Fibroblast of lung (primary cell): ENCODE measurements at regions not wholly inside any gene's neighbourhood (a gene's known extent, or its start where the extent isn't known, plus 50 kb on each side); places are given as distances from the start of the nearest gene placed in this dataset.
A peak's percentile ranks its signal among the peaks of the same experiment; 100 is the strongest.

Source experiments
- DNase-seq, 2 donors: peaks; one replicate each; pipeline versions ENCODE4 v3.0.0 to v3.0.0-alpha.2; 2010; ENCODE audit warnings: low read depth in 2 of 2
- H2AFZ ChIP-seq: 2 replicates; pipeline ENCODE4 v1.5.1; 2012; ENCODE audit warnings: low read length, control low read depth, inconsistent platforms
- H3K27ac ChIP-seq: 2 replicates; pipeline ENCODE4 v1.5.1; 2011; ENCODE audit warnings: low read length, control low read depth; ENCODE audit not compliant: insufficient read depth
- H3K27me3 ChIP-seq: 2 replicates; pipeline ENCODE4 v1.5.1; 2011; ENCODE audit warnings: mild to moderate bottlenecking, low read length; ENCODE audit not compliant: control insufficient read depth, insufficient read depth
- H3K36me3 ChIP-seq: 2 replicates; pipeline ENCODE4 v1.5.1; 2011; ENCODE audit warnings: low read length; ENCODE audit not compliant: control insufficient read depth, insufficient read depth
- H3K4me1 ChIP-seq: 2 replicates; pipeline ENCODE4 v1.5.1; 2011; ENCODE audit warnings: low read length; ENCODE audit not compliant: control insufficient read depth, insufficient read depth; ENCODE audit errors: extremely low read depth
- H3K4me2 ChIP-seq: 2 replicates; pipeline ENCODE4 v1.5.1; 2011; ENCODE audit warnings: low read length, control low read depth; ENCODE audit not compliant: insufficient read depth; ENCODE audit errors: extremely low read depth
- H3K4me3 ChIP-seq, 4 experiments: fragments of 200-600 bp in 1 of 4; sonication (generic) in 1 of 4; replicated peaks in 1 of 4; 2 replicates each; pipeline ENCODE4 v1.5.1; 2011 to 2016; ENCODE audit warnings: low read length in 4 of 4, low read depth in 3 of 4, mild to moderate bottlenecking in 3 of 4, control low read depth in 2 of 4, inconsistent platforms in 1 of 4, mixed read lengths in 1 of 4; ENCODE audit not compliant: insufficient read depth in 1 of 4; ENCODE audit errors: control extremely low read depth in 1 of 4
- H3K79me2 ChIP-seq: 2 replicates; pipeline ENCODE4 v1.5.1; 2012; ENCODE audit warnings: mild to moderate bottlenecking, low read length, inconsistent platforms; ENCODE audit not compliant: control insufficient read depth, insufficient read depth
- H3K9ac ChIP-seq: 2 replicates; pipeline ENCODE4 v1.5.1; 2011; ENCODE audit warnings: mild to moderate bottlenecking, low read length, control low read depth; ENCODE audit not compliant: insufficient read depth
- H3K9me3 ChIP-seq: 2 replicates; pipeline ENCODE4 v1.5.1; 2012; ENCODE audit warnings: low read depth, low read length; ENCODE audit not compliant: control insufficient read depth, insufficient read depth
- H4K20me1 ChIP-seq: 2 replicates; pipeline ENCODE4 v1.5.1; 2011; ENCODE audit warnings: low read length; ENCODE audit not compliant: control insufficient read depth, insufficient read depth; ENCODE audit errors: extremely low read depth
- EZH2 ChIP-seq: IDR thresholded peaks from 2 replicates; pipeline ENCODE4 v1.5.1; 2012; ENCODE audit warnings: low read length, control low read depth, mild to moderate bottlenecking; ENCODE audit errors: missing control alignments
- TF ChIP-seq, protein P1 (sequence below), 2 donors: IDR thresholded peaks in 1 of 2; conservative IDR thresholded peaks in 1 of 2; 1 replicate in 1 of 2; 2 replicates in 1 of 2; pipeline ENCODE4 v1.5.1; 2011 to 2012; ENCODE audit warnings: low read length in 2 of 2, control low read depth in 1 of 2, inconsistent platforms in 1 of 2, low read depth in 1 of 2, mild to moderate bottlenecking in 1 of 2

DNA sequence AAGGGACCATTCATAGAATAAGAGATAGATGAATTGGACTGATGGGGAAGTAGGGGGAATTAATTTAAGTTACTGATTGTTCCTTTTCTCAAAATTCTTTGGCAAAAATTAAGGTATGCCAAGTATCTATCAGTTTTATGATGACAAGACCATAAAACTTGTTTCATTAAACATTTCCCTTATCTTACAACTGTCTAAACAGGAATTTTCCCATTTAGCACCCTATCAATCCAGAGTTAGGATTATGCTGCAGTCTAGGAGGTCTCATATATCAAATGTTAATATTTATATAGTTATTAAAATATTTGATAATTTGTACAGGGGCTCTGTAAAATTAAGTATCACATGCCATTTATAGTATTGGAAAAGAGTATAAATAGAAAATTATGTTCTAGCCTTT, 51.5 kb upstream of the ARID1B start:
- Histone ChIP-seq H3K4me2 (no peak overlapping the region), H3K79me2 (no peaks in the 10 kb centered on the region), H3K27ac (no peak overlapping the region), H3K4me3 (no peak overlapping the region), H3K36me3 (no peaks in the 10 kb centered on the region), H3K27me3 (no peaks in the 10 kb centered on the region), H3K9ac (no peak overlapping the region), H3K4me1 (peaks cover 2% of the 10 kb centered on the region), H2AFZ (no peak overlapping the region), H3K9me3 (no peaks in the 10 kb centered on the region), H4K20me1 (no peaks in the 10 kb centered on the region)
- TF ChIP-seq EZH2: no peak
- TF ChIP-seq, protein P1, sequence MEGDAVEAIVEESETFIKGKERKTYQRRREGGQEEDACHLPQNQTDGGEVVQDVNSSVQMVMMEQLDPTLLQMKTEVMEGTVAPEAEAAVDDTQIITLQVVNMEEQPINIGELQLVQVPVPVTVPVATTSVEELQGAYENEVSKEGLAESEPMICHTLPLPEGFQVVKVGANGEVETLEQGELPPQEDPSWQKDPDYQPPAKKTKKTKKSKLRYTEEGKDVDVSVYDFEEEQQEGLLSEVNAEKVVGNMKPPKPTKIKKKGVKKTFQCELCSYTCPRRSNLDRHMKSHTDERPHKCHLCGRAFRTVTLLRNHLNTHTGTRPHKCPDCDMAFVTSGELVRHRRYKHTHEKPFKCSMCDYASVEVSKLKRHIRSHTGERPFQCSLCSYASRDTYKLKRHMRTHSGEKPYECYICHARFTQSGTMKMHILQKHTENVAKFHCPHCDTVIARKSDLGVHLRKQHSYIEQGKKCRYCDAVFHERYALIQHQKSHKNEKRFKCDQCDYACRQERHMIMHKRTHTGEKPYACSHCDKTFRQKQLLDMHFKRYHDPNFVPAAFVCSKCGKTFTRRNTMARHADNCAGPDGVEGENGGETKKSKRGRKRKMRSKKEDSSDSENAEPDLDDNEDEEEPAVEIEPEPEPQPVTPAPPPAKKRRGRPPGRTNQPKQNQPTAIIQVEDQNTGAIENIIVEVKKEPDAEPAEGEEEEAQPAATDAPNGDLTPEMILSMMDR (conservative IDR thresholded peaks at IDR 0.05 in 1 of 2, IDR thresholded peaks at IDR 0.05 in 1 of 2; ENCODE audit: low read depth in 1 of 2, low read length in 2 of 2): no peak
- no peak for DNase-seq

DNA sequence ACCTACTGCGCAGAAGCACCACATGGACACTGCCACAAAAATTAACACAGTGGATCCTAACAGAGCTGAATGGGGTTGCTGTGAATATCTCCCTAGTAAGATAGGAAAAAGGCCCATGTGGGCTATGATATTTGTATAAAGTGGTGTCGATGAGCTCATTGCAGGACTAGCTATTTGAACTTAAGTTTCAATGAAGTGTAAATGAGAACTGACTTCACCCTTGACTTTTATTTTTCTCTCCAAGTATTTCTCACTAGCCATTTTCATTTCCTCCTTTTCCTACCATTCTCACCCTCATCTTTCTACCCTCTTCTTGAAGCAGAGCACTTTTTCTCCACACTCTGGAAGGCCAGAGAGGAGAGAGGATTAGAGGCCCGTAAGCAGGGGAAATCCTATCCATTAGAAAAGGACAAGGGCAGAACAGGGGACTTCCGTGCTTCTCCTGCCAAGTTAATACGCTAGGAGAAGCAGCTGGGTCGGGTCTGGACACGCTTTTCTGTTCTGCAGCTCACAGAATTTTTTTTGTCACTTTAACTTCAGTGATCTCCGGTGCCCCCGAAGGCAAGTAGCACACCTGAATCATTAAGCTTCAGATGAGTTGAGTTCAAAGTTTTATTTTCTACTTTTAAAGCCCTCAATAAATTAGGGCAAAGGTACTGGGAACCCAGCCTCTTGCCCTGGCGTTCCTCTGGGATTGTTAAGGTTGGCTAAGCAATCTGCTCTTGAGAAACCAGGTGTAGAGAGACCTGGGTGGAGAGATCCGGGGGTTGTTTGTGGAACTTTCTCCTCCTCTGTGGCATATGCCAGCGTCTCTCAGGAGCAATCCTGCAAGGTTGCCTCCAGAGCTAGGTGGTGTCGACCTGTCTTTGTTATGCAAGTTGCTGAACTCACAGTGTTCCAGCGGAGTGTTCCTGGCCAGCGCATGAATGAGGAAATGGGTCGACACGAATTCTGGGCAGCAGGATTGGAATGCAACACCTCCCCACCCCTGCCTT, 56.2 kb upstream of the ARID1B start:
- H3K79me2 ChIP-seq: no peaks in the 10 kb centered on the region
- H3K4me2 ChIP-seq: no peak overlapping the region
- H2AFZ ChIP-seq: peak overlapping the region; percentile 11
- H3K27ac ChIP-seq: no peak overlapping the region
- no peaks in the 10 kb centered on the region for H3K36me3 ChIP-seq
- H3K4me1 ChIP-seq: peaks cover 9% of the 10 kb centered on the region
- H3K9ac ChIP-seq: no peak overlapping the region
- H4K20me1 ChIP-seq: no peaks in the 10 kb centered on the region
- no peaks in the 10 kb centered on the region for H3K27me3 ChIP-seq
- no peak for TF ChIP-seq EZH2
- TF ChIP-seq, protein P1 (conservative IDR thresholded peaks at IDR 0.05 in 1 of 2, IDR thresholded peaks at IDR 0.05 in 1 of 2; ENCODE audit: low read depth in 1 of 2, low read length in 2 of 2): no peak
- no peaks in the 10 kb centered on the region for H3K9me3 ChIP-seq
- H3K4me3 ChIP-seq: no peak overlapping the region
- no peak for DNase-seq

DNA sequence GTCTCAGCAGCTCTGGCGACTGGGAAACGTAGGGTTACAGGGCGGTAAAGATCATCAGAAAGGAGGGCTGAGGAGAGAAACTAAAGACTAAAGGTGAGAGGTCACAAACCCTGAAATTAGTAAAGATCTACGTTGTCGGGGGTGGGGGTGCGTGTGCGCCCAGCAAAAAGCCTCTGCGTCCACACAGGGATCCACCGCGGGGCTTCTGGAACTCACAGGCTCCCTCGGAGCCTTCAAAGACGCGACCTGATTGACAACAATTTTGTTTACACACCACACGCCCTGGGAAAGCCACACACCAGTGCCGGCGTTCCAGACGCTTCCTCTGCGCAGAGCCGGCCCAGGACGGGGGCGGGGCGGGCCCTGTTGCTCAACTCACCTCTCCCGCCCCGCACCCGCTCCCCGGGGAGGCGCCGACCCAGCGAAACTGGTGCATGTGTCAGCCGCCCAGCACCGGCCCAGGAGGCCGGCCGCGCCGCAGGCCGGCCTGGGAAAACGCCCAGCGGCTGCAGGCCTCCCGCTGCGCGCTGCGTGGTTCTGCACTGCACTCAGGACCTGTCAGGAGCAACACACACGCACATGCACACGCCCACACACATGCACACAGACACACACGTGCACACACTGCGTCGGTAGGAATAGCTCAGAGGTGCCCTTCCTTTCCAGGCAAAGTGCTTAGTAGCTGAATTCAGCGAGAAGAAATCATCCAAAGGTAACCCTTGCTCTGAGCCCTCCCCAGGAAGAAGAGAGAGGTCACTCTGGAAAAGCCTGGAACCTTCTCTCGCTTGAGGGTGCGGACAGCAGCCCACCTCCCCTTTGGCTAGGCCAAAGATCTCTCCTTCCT, 57.2 kb upstream of the ARID1B start:
- no peaks in the 10 kb centered on the region for H3K27me3 ChIP-seq
- peak overlapping the region; percentile 26 to 52 (median 50) for H3K4me3 ChIP-seq
- TF ChIP-seq, protein P1 (conservative IDR thresholded peaks at IDR 0.05 in 1 of 2, IDR thresholded peaks at IDR 0.05 in 1 of 2; ENCODE audit: low read depth in 1 of 2, low read length in 2 of 2): no peak
- no peak for TF ChIP-seq EZH2
- peak; percentile 90 for DNase-seq
- H3K4me2 ChIP-seq: peak overlapping the region; percentile 88
- no peaks in the 10 kb centered on the region for H3K79me2 ChIP-seq
- H3K27ac ChIP-seq: peak overlapping the region; percentile 47
- H3K9ac ChIP-seq: peak overlapping the region; percentile 53
- no peaks in the 10 kb centered on the region for H3K36me3 ChIP-seq
- no peaks in the 10 kb centered on the region for H4K20me1 ChIP-seq
- H3K9me3 ChIP-seq: no peaks in the 10 kb centered on the region
- peaks cover 9% of the 10 kb centered on the region for H3K4me1 ChIP-seq
- H2AFZ ChIP-seq: peak overlapping the region; percentile 89
